ENCODE measurements at regions not wholly inside any gene's neighbourhood (a gene's known extent, or its start where the extent isn't known, plus 50 kb on each side); places are given as distances from the start of the nearest gene placed in this dataset.

- Histone ChIP-seq H3K27me3 (no peaks in the 10 kb centered on the region), H3K9me3 (ENCODE audit: low read depth) (no peaks in the 10 kb centered on the region), H3K27ac (no peak overlapping the region), H3K36me3 (no peaks in the 10 kb centered on the region), H3K4me3 (no peak overlapping the region), H3K4me1 (ENCODE audit: low read depth) (no peaks in the 10 kb centered on the region)
- DNase-seq (ENCODE audit: low read depth in 1 of 2, low spot score in 1 of 2) = no peak
- no peak for TF ChIP-seq CTCF (IDR thresholded peaks at IDR 0.05; ENCODE audit: low read depth, low read length)
Measured at GRCh38 chr16:79918916-79919315, 318.4 kb upstream of the MAF start.

- no peak for TF ChIP-seq CTCF (IDR thresholded peaks at IDR 0.05; ENCODE audit: low read depth, low read length)
- H3K27me3 ChIP-seq = no peaks in the 10 kb centered on the region
- H3K9me3 ChIP-seq (ENCODE audit: low read depth) = no peaks in the 10 kb centered on the region
- H3K4me3 ChIP-seq = no peak overlapping the region
- H3K36me3 ChIP-seq = no peaks in the 10 kb centered on the region
- H3K27ac ChIP-seq = no peak overlapping the region
- DNase-seq (ENCODE audit: low read depth in 1 of 2, low spot score in 1 of 2) = no peak
- no peaks in the 10 kb centered on the region for H3K4me1 ChIP-seq (ENCODE audit: low read depth)
Measured at GRCh38 chr16:79915761-79916160, 315.2 kb upstream of the MAF start.

GRCh38 chr16:79914961-79915720 is 314.6 kb upstream of the MAF start:
- Histone ChIP-seq H3K4me1 (ENCODE audit: low read depth) (no peaks in the 10 kb centered on the region), H3K9me3 (ENCODE audit: low read depth) (no peaks in the 10 kb centered on the region), H3K4me3 (no peak overlapping the region), H3K36me3 (no peaks in the 10 kb centered on the region), H3K27ac (no peak overlapping the region), H3K27me3 (no peaks in the 10 kb centered on the region)
- TF ChIP-seq CTCF (IDR thresholded peaks at IDR 0.05; ENCODE audit: low read depth, low read length) = no peak
- DNase-seq (ENCODE audit: low read depth in 1 of 2, low spot score in 1 of 2) = no peak

GRCh38 chr16:79912592-79913310 is 312.2 kb upstream of the MAF start:
- Histone ChIP-seq H3K27ac (no peak overlapping the region), H3K4me1 (ENCODE audit: low read depth) (no peaks in the 10 kb centered on the region), H3K36me3 (no peaks in the 10 kb centered on the region), H3K9me3 (ENCODE audit: low read depth) (no peaks in the 10 kb centered on the region), H3K4me3 (no peak overlapping the region), H3K27me3 (no peaks in the 10 kb centered on the region)
- TF ChIP-seq CTCF (IDR thresholded peaks at IDR 0.05; ENCODE audit: low read depth, low read length) = no peak
- no peak for DNase-seq (ENCODE audit: low read depth in 1 of 2, low spot score in 1 of 2)

GRCh38 chr16:79911660-79912059 is 311.1 kb upstream of the MAF start:
- no peak overlapping the region for H3K27ac ChIP-seq
- no peak for DNase-seq (ENCODE audit: low read depth in 1 of 2, low spot score in 1 of 2)
- H3K9me3 ChIP-seq (ENCODE audit: low read depth) = no peaks in the 10 kb centered on the region
- H3K36me3 ChIP-seq = no peaks in the 10 kb centered on the region
- no peaks in the 10 kb centered on the region for H3K27me3 ChIP-seq
- H3K4me3 ChIP-seq = no peak overlapping the region
- no peaks in the 10 kb centered on the region for H3K4me1 ChIP-seq (ENCODE audit: low read depth)
- TF ChIP-seq CTCF (IDR thresholded peaks at IDR 0.05; ENCODE audit: low read depth, low read length) = no peak
